T-helper 9 cell (primary cell): ENCODE measurements at regions not wholly inside any gene's neighbourhood (a gene's known extent, or its start where the extent isn't known, plus 50 kb on each side); places are given as distances from the start of the nearest gene placed in this dataset.
"Not testable (repeated sequence)": the region's sequence is repeated elsewhere in the genome, so short reads cannot be mapped to it uniquely, and the experiment has no call there.

Experiments used
- DNase-seq: peaks from one replicate; pipeline ENCODE4 v3.0.0-alpha.2; 2020

- DNase-seq: no peak
Observed at GRCh38 chr9:78879324-78880100, 582.6 kb downstream of the PSAT1 start.

- no peak for DNase-seq
Observed at GRCh38 chr9:78881295-78881694, 584.4 kb downstream of the PSAT1 start.

GRCh38 chr9:78882481-78882880, 585.6 kb downstream of the PSAT1 start:
- no peak for DNase-seq

- no peak for DNase-seq
Observed at GRCh38 chr9:78884611-78885150, 587.8 kb downstream of the PSAT1 start.

GRCh38 chr9:78892182-78892581, 595.3 kb downstream of the PSAT1 start:
- DNase-seq: no peak

- no peak for DNase-seq
Observed at GRCh38 chr9:78892769-78893168, 595.8 kb downstream of the PSAT1 start.

- DNase-seq: no peak
Observed at GRCh38 chr9:78893774-78894401, 597.0 kb downstream of the PSAT1 start.

- no peak for DNase-seq
Observed at GRCh38 chr9:78896479-78896878, 599.6 kb downstream of the PSAT1 start.

GRCh38 chr9:78898234-78898633, 601.3 kb downstream of the PSAT1 start:
- DNase-seq: no peak

GRCh38 chr9:78899006-78899405, 602.1 kb downstream of the PSAT1 start:
- DNase-seq: no peak

- DNase-seq: no peak
Observed at GRCh38 chr9:78900500-78900899, 603.6 kb downstream of the PSAT1 start.

GRCh38 chr9:78902051-78902450, 605.1 kb downstream of the PSAT1 start:
- no peak for DNase-seq

GRCh38 chr9:78903581-78903980, 606.7 kb downstream of the PSAT1 start:
- no peak for DNase-seq

- DNase-seq: no peak
Observed at GRCh38 chr9:78904686-78905085, 607.8 kb downstream of the PSAT1 start.

- no peak for DNase-seq
Observed at GRCh38 chr9:78905387-78905786, 608.5 kb downstream of the PSAT1 start.

- no peak for DNase-seq
Observed at GRCh38 chr9:78905986-78906755, 609.2 kb downstream of the PSAT1 start.

- no peak for DNase-seq
Observed at GRCh38 chr9:78909566-78909965, 612.6 kb downstream of the PSAT1 start.

- not testable (repeated sequence) for DNase-seq
Observed at GRCh38 chr9:78916884-78917283, 620.0 kb downstream of the PSAT1 start.

GRCh38 chr9:78918976-78919375, 622.1 kb downstream of the PSAT1 start:
- DNase-seq: no peak

- no peak for DNase-seq
Observed at GRCh38 chr9:78919701-78920100, 622.8 kb downstream of the PSAT1 start.

GRCh38 chr9:78921341-78921740, 624.4 kb downstream of the PSAT1 start:
- no peak for DNase-seq

GRCh38 chr9:78923966-78924659, 627.2 kb downstream of the PSAT1 start:
- no peak for DNase-seq
